CD4-positive, alpha-beta T cell (primary cell): ENCODE measurements at regions not wholly inside any gene's neighbourhood (a gene's known extent, or its start where the extent isn't known, plus 50 kb on each side); places are given as distances from the start of the nearest gene placed in this dataset.
"Not testable (repeated sequence)": the region's sequence is repeated elsewhere in the genome, so short reads cannot be mapped to it uniquely, and the experiment has no call there.

Experiments
- ATAC-seq: fragments of 200-7000 bp; cut with Tn5 transposase; one replicate; pipeline ENCODE4 v1.10.0; 2022; ENCODE audit warnings: mild to moderate bottlenecking; ENCODE audit not compliant: poor library complexity
- CTCF ChIA-PET: fragments of 350-600 bp; sonication (Branson Sonifier 250); formaldehyde crosslinking; loops from one replicate; lab custom pipeline; 2021; ENCODE audit warnings: antibody characterized with exemption, inconsistent platforms; lab: Charles Lee
- POLR2A ChIA-PET: fragments of 350-600 bp; sonication (Branson Sonifier 250); formaldehyde crosslinking; loops from one replicate; lab custom pipeline; 2021; ENCODE audit warnings: antibody characterized with exemption, inconsistent platforms; lab: Charles Lee
- DNase-seq, 14 experiments: peaks; one replicate each; pipeline ENCODE4 v3.0.0-alpha.2; 2013 to 2020; ENCODE audit warnings: mixed read lengths in 2 of 14
- H3K27ac ChIP-seq, 2 donors: one replicate each; pipeline versions ENCODE4 v1.5.1 to v1.7.0; 2013; ENCODE audit warnings: low read length in 2 of 2, low read depth in 1 of 2, mild to moderate bottlenecking in 1 of 2
- H3K27me3 ChIP-seq, 2 experiments: 1 replicate in 1 of 2; 2 replicates in 1 of 2; pipeline versions ENCODE4 v1.6.1 to v1.7.0; 2013; ENCODE audit warnings: low read length in 2 of 2, control low read depth in 1 of 2, mild to moderate bottlenecking in 1 of 2, moderate library complexity in 1 of 2; ENCODE audit not compliant: insufficient read depth in 2 of 2, control insufficient read depth in 1 of 2
- H3K36me3 ChIP-seq: one replicate; pipeline ENCODE4 v1.6.1; 2013; ENCODE audit warnings: low read length, control low read depth; ENCODE audit not compliant: insufficient read depth
- H3K4me1 ChIP-seq: one replicate; pipeline ENCODE4 v1.6.1; 2013; ENCODE audit warnings: low read length, control low read depth; ENCODE audit not compliant: insufficient read depth
- H3K4me3 ChIP-seq: one replicate; pipeline ENCODE4 v1.5.1; 2013; ENCODE audit warnings: mild to moderate bottlenecking, low read length, moderate library complexity
- H3K9me3 ChIP-seq, 2 experiments: 1 replicate in 1 of 2; 2 replicates in 1 of 2; pipeline versions ENCODE4 v1.6.1 to v1.7.0; 2013; ENCODE audit warnings: low read length in 2 of 2, mild to moderate bottlenecking in 2 of 2, control low read depth in 1 of 2, moderate library complexity in 1 of 2; ENCODE audit not compliant: control insufficient read depth in 1 of 2, insufficient read depth in 1 of 2
- H3K27ac Mint-ChIP-seq: one replicate; pipeline ENCODE4 v1.8.0; 2020; ENCODE audit warnings: mixed read lengths
- H3K27me3 Mint-ChIP-seq: one replicate; pipeline ENCODE4 v1.8.0; 2021; ENCODE audit warnings: mixed read lengths
- H3K36me3 Mint-ChIP-seq: one replicate; pipeline ENCODE4 v1.8.0; 2021; ENCODE audit warnings: low read depth, mixed read lengths
- H3K4me1 Mint-ChIP-seq: one replicate; pipeline ENCODE4 v1.8.0; 2021; ENCODE audit warnings: low read depth, mixed read lengths
- H3K4me3 Mint-ChIP-seq: one replicate; pipeline ENCODE4 v1.8.0; 2020; ENCODE audit warnings: mild to moderate bottlenecking, mixed read lengths
- H3K9me3 Mint-ChIP-seq: one replicate; pipeline ENCODE4 v1.8.0; 2020; ENCODE audit warnings: mixed read lengths
- CTCF ChIP-seq: fragments of 200-600 bp; IDR thresholded peaks from one replicate; pipeline ENCODE4 v1.8.0; 2022; ENCODE audit warnings: antibody characterized with exemption, mild to moderate bottlenecking
- intact Hi-C, 2 experiments: fragments of 100-400 bp; cut with DNase I in 1 of 2; cut with micrococcal nuclease in 1 of 2; formaldehyde crosslinking; loops; one replicate each; pipeline versions ENCODE4 v1.15.1 to v1.9.0; 2023 to 2025; cut with DNase I, micrococcal nuclease

- H3K27me3 Mint-ChIP-seq = peaks cover 9% of the 10 kb centered on the region
- H3K4me3 Mint-ChIP-seq = no peak overlapping the region
- ATAC-seq (no peak), DNase-seq (peak in 1 of 14 experiments; percentile 15)
- Histone ChIP-seq H3K9me3 (no peaks in the 10 kb centered on the region), H3K36me3 (no peaks in the 10 kb centered on the region), H3K27me3 (peaks cover 0 to 6% of the 10 kb centered on the region in 2 experiments), H3K4me3 (no peak overlapping the region), H3K27ac (no peak overlapping the region), H3K4me1 (no peaks in the 10 kb centered on the region)
- H3K4me1 Mint-ChIP-seq = no peaks in the 10 kb centered on the region
- no peaks in the 10 kb centered on the region for H3K9me3 Mint-ChIP-seq
- H3K36me3 Mint-ChIP-seq = no peaks in the 10 kb centered on the region
- no peak for TF ChIP-seq CTCF
- CTCF ChIA-PET = interaction anchor here (0.6 kb wide), 1 partner anchor 42 kb away, joined by 3 read pairs; no protein-coding TSS in a partner anchor
- intact Hi-C loops = no loop called here
- H3K27ac Mint-ChIP-seq = no peak overlapping the region
- POLR2A ChIA-PET = no interaction called here
These were observed 335.6 kb downstream of the PREX1 start for GRCh38 chr20:48492015-48492714.

GRCh38 chr20:48490961-48491831 lies 336.6 kb downstream of the PREX1 start:
- ATAC-seq (no peak), DNase-seq (no peak)
- Histone ChIP-seq H3K4me3 (no peak overlapping the region), H3K27me3 (peaks cover 0 to 7% of the 10 kb centered on the region in 2 experiments), H3K4me1 (no peaks in the 10 kb centered on the region), H3K27ac (no peak overlapping the region), H3K36me3 (no peaks in the 10 kb centered on the region), H3K9me3 (no peaks in the 10 kb centered on the region)
- ChIA-PET CTCF (interaction anchor here (0.6 kb wide), 1 partner anchor 43 kb away, joined by 3 read pairs; no protein-coding TSS in a partner anchor), POLR2A (no interaction called here)
- Mint-ChIP-seq H3K9me3 (no peaks in the 10 kb centered on the region), H3K4me3 (no peak overlapping the region), H3K4me1 (no peaks in the 10 kb centered on the region), H3K27ac (no peak overlapping the region), H3K27me3 (peaks cover 14% of the 10 kb centered on the region), H3K36me3 (no peaks in the 10 kb centered on the region)
- intact Hi-C loops = no loop called here
- TF ChIP-seq CTCF = no peak

DNA sequence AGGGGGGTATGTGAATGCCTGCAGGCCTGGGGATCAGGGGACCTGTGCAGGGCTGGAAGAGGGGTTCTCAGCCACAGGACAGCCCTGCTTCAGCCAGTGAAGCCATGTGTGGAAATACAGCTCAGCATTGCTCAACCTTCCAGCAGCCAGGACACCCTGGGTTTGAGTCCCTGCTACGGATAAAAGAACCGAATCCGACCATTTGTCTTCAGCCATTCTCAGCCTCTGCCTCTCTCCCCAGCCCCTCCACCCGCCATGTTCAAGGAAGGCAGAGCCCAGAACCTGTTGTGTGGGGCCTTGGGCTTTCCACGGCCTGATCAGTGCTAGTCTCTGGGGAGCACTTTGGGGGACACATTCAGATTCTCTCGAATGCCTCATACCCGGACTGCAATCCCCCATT lies 337.5 kb downstream of the PREX1 start:
- H3K4me3 Mint-ChIP-seq, intact Hi-C loops: not testable (repeated sequence)

More for the DNA sequence above, 337.5 kb downstream of the PREX1 start:
- DNase-seq = peak in 1 of 14 experiments; percentile 14
- H3K9me3 ChIP-seq, H3K9me3 Mint-ChIP-seq, H3K36me3 ChIP-seq, H3K27ac Mint-ChIP-seq, POLR2A ChIA-PET, H3K27ac ChIP-seq, H3K4me1 ChIP-seq, ATAC-seq, H3K36me3 Mint-ChIP-seq, CTCF ChIA-PET, H3K27me3 ChIP-seq, H3K4me3 ChIP-seq, H3K4me1 Mint-ChIP-seq: not testable (repeated sequence)
- H3K27me3 Mint-ChIP-seq = peaks cover 16% of the 10 kb centered on the region
